ENCODE measurements at regions not wholly inside any gene's neighbourhood (a gene's known extent, or its start where the extent isn't known, plus 50 kb on each side); places are given as distances from the start of the nearest gene placed in this dataset.

DNA sequence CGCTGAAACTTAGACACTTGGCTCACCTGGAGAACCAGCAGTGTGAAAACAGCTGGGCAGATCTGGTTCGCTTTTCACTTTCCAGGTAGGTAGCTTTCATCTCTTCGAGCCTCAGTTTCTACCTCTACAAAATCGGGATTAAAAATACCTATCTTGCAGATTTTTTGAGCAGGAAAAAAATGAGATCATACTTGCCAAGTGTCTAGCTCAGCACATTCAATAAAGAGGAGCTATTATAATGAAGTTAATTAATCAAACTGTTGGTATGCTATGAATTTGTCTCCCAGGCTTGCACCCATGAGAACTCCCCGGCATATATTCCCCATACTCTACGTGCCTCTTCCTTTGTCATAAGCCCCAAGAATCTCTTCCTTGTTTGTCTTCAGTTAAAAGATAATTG, 158.6 kb upstream of the LDB2 start:
- TF ChIP-seq EZH2phosphoT487 (IDR thresholded peaks at IDR 0.05; ENCODE audit: borderline replicate concordance, low read length): no peak
- TF ChIP-seq, protein P1, sequence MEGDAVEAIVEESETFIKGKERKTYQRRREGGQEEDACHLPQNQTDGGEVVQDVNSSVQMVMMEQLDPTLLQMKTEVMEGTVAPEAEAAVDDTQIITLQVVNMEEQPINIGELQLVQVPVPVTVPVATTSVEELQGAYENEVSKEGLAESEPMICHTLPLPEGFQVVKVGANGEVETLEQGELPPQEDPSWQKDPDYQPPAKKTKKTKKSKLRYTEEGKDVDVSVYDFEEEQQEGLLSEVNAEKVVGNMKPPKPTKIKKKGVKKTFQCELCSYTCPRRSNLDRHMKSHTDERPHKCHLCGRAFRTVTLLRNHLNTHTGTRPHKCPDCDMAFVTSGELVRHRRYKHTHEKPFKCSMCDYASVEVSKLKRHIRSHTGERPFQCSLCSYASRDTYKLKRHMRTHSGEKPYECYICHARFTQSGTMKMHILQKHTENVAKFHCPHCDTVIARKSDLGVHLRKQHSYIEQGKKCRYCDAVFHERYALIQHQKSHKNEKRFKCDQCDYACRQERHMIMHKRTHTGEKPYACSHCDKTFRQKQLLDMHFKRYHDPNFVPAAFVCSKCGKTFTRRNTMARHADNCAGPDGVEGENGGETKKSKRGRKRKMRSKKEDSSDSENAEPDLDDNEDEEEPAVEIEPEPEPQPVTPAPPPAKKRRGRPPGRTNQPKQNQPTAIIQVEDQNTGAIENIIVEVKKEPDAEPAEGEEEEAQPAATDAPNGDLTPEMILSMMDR (IDR thresholded peaks at IDR 0.05; ENCODE audit: low read depth, low read length, poor library complexity, severe bottlenecking): no peak
- no peaks in the 10 kb centered on the region for H3K79me2 ChIP-seq (ENCODE audit: control insufficient read depth, low read length)
- no peaks in the 10 kb centered on the region for H3F3A ChIP-seq (ENCODE audit: control insufficient read depth, insufficient read depth)
- no peaks in the 10 kb centered on the region; the same call in 1 of the 2 replicates for H3K9me2 ChIP-seq (replicated peaks; ENCODE audit: control insufficient read depth, low read length)
- no peak overlapping the region for H3K27ac ChIP-seq (ENCODE audit: low read depth, low read length)
- no peaks in the 10 kb centered on the region for H4K20me1 ChIP-seq (ENCODE audit: control insufficient read depth, insufficient read depth, low read depth, low read length)
- no peak overlapping the region for H3K4me3 ChIP-seq (ENCODE audit: low read length)
- H3K36me3 ChIP-seq (ENCODE audit: control insufficient read depth, low read length): no peaks in the 10 kb centered on the region
- no peaks in the 10 kb centered on the region for H3K9me3 ChIP-seq (ENCODE audit: control insufficient read depth, insufficient read depth, low read length)
- H3K4me1 ChIP-seq (ENCODE audit: control insufficient read depth, low read length): no peaks in the 10 kb centered on the region
- no peak overlapping the region for H3K4me2 ChIP-seq (ENCODE audit: low read length)
- no peaks in the 10 kb centered on the region for H3K27me3 ChIP-seq (ENCODE audit: control insufficient read depth, low read length)

DNA sequence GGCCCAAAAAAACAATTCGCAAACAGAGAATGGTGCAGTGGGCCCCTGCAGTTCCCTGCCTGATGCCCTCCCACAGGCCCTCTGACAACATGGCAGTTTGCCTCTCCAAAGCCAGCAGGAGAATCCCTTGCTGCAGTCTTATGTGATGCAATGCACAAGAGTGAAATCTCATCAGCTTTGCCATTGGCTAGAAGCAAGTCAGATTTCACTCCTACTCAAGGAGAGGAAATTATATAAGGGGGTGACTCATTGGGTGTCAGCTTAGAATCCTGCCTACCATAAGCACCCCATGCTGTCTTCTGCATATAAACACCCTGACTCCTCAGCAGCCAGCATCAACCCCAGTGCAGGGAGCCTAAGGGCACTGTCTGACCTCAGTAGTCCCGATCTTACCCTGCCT, 157.3 kb upstream of the LDB2 start:
- H3K9me3 ChIP-seq (ENCODE audit: control insufficient read depth, insufficient read depth, low read length): no peaks in the 10 kb centered on the region
- no peaks in the 10 kb centered on the region for H3K4me1 ChIP-seq (ENCODE audit: control insufficient read depth, low read length)
- no peaks in the 10 kb centered on the region for H3K36me3 ChIP-seq (ENCODE audit: control insufficient read depth, low read length)
- no peak for TF ChIP-seq EZH2phosphoT487 (IDR thresholded peaks at IDR 0.05; ENCODE audit: borderline replicate concordance, low read length)
- TF ChIP-seq, protein P1 (IDR thresholded peaks at IDR 0.05; ENCODE audit: low read depth, low read length, poor library complexity, severe bottlenecking): no peak
- H3K9me2 ChIP-seq (replicated peaks; ENCODE audit: control insufficient read depth, low read length): no peaks in the 10 kb centered on the region; the same call in 1 of the 2 replicates
- no peaks in the 10 kb centered on the region for H4K20me1 ChIP-seq (ENCODE audit: control insufficient read depth, insufficient read depth, low read depth, low read length)
- H3K79me2 ChIP-seq (ENCODE audit: control insufficient read depth, low read length): no peaks in the 10 kb centered on the region
- H3K27me3 ChIP-seq (ENCODE audit: control insufficient read depth, low read length): no peaks in the 10 kb centered on the region
- H3K27ac ChIP-seq (ENCODE audit: low read depth, low read length): no peak overlapping the region
- H3F3A ChIP-seq (ENCODE audit: control insufficient read depth, insufficient read depth): no peaks in the 10 kb centered on the region
- H3K4me2 ChIP-seq (ENCODE audit: low read length): no peak overlapping the region
- no peak overlapping the region for H3K4me3 ChIP-seq (ENCODE audit: low read length)

DNA sequence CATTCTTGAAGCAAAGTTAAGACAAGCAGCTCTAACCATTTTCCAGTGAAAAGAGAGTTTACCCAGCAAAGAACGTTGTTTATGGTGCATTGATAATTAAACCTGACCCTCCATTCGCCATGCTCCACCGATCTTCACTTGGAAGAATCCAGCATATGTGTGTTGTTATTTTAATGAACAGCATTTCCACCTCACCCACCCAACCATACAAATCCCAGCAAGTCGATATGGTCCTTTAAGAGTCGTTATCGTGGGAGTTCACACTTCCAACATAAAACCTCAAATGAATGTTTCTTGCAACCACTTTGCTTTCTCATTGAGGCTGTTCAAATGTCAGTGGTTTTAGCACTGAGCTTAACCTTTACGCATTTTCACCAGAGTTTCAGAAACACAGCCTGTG, 147.4 kb upstream of the LDB2 start:
- no peaks in the 10 kb centered on the region for H3K36me3 ChIP-seq (ENCODE audit: control insufficient read depth, low read length)
- TF ChIP-seq, protein P1 (IDR thresholded peaks at IDR 0.05; ENCODE audit: low read depth, low read length, poor library complexity, severe bottlenecking): no peak
- TF ChIP-seq EZH2phosphoT487 (IDR thresholded peaks at IDR 0.05; ENCODE audit: borderline replicate concordance, low read length): no peak
- no peaks in the 10 kb centered on the region for H3K27me3 ChIP-seq (ENCODE audit: control insufficient read depth, low read length)
- H3K4me2 ChIP-seq (ENCODE audit: low read length): no peak overlapping the region
- H3K4me1 ChIP-seq (ENCODE audit: control insufficient read depth, low read length): no peaks in the 10 kb centered on the region
- H3K79me2 ChIP-seq (ENCODE audit: control insufficient read depth, low read length): no peaks in the 10 kb centered on the region
- H3K27ac ChIP-seq (ENCODE audit: low read depth, low read length): no peak overlapping the region
- no peaks in the 10 kb centered on the region for H3K9me2 ChIP-seq (replicated peaks; ENCODE audit: control insufficient read depth, low read length)
- H3K4me3 ChIP-seq (ENCODE audit: low read length): no peak overlapping the region
- H3K9me3 ChIP-seq (ENCODE audit: control insufficient read depth, insufficient read depth, low read length): no peaks in the 10 kb centered on the region
- H4K20me1 ChIP-seq (ENCODE audit: control insufficient read depth, insufficient read depth, low read depth, low read length): no peaks in the 10 kb centered on the region
- no peaks in the 10 kb centered on the region for H3F3A ChIP-seq (ENCODE audit: control insufficient read depth, insufficient read depth)

Data from DOHH2 (cell line).